A673 (cell line): ENCODE measurements at regions not wholly inside any gene's neighbourhood (a gene's known extent, or its start where the extent isn't known, plus 50 kb on each side); places are given as distances from the start of the nearest gene placed in this dataset.

Experiments
- EZH2 ChIP-seq: fragments of 200-600 bp; sonication (generic); IDR thresholded peaks from 2 replicates; pipeline ENCODE4 v1.6.1; 2017; ENCODE audit warnings: borderline replicate concordance, low read depth, mild to moderate bottlenecking, mixed read lengths, antibody characterized with exemption, low read length; ENCODE audit not compliant: poor library complexity, severe bottlenecking
- TF ChIP-seq, protein P1 (sequence below): fragments of 300-800, 200-600 bp; sonication (generic); conservative IDR thresholded peaks from 2 replicates; pipeline ENCODE4 v1.5.1; 2017; ENCODE audit warnings: low read depth, mild to moderate bottlenecking, antibody characterized with exemption, low read length, moderate library complexity, mixed read lengths

DNA sequence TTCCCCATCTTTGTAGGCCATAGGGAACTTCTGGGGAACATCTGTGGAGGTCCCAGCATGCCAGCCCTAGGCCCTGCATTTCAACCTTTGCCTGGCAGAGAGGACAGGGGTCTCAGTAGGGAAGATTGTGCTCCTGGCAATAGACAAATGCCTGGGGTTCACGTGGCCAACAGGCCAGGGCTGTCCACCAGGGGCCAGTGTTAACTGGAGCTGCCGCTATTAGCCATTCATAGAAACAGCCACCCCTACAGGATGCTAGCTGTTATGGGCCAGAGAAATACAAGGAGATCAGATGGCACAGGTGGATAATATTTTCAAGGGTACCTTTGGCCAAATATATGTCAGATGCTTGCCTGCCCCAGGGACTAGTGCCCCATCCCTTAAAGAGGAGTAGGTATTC lies 932.9 kb downstream of the QKI start:
- TF ChIP-seq, protein P1, sequence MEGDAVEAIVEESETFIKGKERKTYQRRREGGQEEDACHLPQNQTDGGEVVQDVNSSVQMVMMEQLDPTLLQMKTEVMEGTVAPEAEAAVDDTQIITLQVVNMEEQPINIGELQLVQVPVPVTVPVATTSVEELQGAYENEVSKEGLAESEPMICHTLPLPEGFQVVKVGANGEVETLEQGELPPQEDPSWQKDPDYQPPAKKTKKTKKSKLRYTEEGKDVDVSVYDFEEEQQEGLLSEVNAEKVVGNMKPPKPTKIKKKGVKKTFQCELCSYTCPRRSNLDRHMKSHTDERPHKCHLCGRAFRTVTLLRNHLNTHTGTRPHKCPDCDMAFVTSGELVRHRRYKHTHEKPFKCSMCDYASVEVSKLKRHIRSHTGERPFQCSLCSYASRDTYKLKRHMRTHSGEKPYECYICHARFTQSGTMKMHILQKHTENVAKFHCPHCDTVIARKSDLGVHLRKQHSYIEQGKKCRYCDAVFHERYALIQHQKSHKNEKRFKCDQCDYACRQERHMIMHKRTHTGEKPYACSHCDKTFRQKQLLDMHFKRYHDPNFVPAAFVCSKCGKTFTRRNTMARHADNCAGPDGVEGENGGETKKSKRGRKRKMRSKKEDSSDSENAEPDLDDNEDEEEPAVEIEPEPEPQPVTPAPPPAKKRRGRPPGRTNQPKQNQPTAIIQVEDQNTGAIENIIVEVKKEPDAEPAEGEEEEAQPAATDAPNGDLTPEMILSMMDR = no peak
- TF ChIP-seq EZH2 = no peak
